DND-41 (cell line): ENCODE measurements at regions not wholly inside any gene's neighbourhood (a gene's known extent, or its start where the extent isn't known, plus 50 kb on each side); places are given as distances from the start of the nearest gene placed in this dataset.

ENCODE experiments used
- ATAC-seq: fragments of 200-7000 bp; cut with Tn5 transposase; 3 replicates; pipeline ENCODE4 v1.9.1; 2021; ENCODE audit warnings: low read depth; ENCODE audit not compliant: insufficient read depth
- DNase-seq: peaks from one replicate; pipeline ENCODE4 v3.0.0-alpha.2; 2020
- H2AFZ ChIP-seq: 2 replicates; pipeline ENCODE4 v1.6.0; 2012; ENCODE audit warnings: low read depth, low read length
- H3K27ac ChIP-seq: 2 replicates; pipeline ENCODE4 v1.5.1; 2012; ENCODE audit warnings: low read length, inconsistent platforms
- H3K27me3 ChIP-seq: fragments of 200-600 bp; sonication (generic); 2 replicates; pipeline ENCODE4 v1.6.0; 2012; ENCODE audit warnings: low read length, mild to moderate bottlenecking, inconsistent platforms; ENCODE audit not compliant: insufficient read depth, poor library complexity
- H3K36me3 ChIP-seq: 2 replicates; pipeline ENCODE4 v1.5.1; 2012; ENCODE audit warnings: low read length, inconsistent platforms; ENCODE audit not compliant: insufficient read depth
- H3K4me1 ChIP-seq: 2 replicates; pipeline ENCODE4 v1.5.1; 2012; ENCODE audit warnings: mild to moderate bottlenecking, low read length; ENCODE audit not compliant: insufficient read depth
- H3K4me2 ChIP-seq: 2 replicates; pipeline ENCODE4 v1.6.0; 2012; ENCODE audit warnings: mild to moderate bottlenecking, moderate library complexity, low read length, inconsistent platforms; ENCODE audit not compliant: insufficient read depth
- H3K4me3 ChIP-seq, 2 experiments: fragments of 200-600 bp in 1 of 2; shearing (Covaris generic) in 1 of 2; 2 replicates each; pipeline ENCODE4 v1.5.1; 2012 to 2016; ENCODE audit warnings: inconsistent platforms in 2 of 2, low read length in 2 of 2, mild to moderate bottlenecking in 2 of 2, low read depth in 1 of 2, moderate library complexity in 1 of 2
- H3K79me2 ChIP-seq: 2 replicates; pipeline ENCODE4 v1.6.0; 2012; ENCODE audit warnings: low read length, inconsistent platforms; ENCODE audit not compliant: insufficient read depth
- H3K9ac ChIP-seq: 2 replicates; pipeline ENCODE4 v1.6.0; 2012; ENCODE audit warnings: low read depth, mild to moderate bottlenecking, inconsistent platforms, low read length, moderate library complexity
- H3K9me3 ChIP-seq: 2 replicates; pipeline ENCODE4 v1.5.1; 2012; ENCODE audit warnings: low read length, moderate library complexity, mild to moderate bottlenecking, inconsistent platforms; ENCODE audit not compliant: insufficient read depth, severe bottlenecking
- H4K20me1 ChIP-seq: 2 replicates; pipeline ENCODE4 v1.6.0; 2012; ENCODE audit warnings: low read length; ENCODE audit not compliant: insufficient read depth
- CTCF ChIP-seq: IDR thresholded peaks from 2 replicates; pipeline ENCODE4 v1.5.1; 2012; ENCODE audit warnings: borderline replicate concordance, low read length, moderate library complexity, mild to moderate bottlenecking; ENCODE audit not compliant: poor library complexity, severe bottlenecking; ENCODE audit errors: extremely low read depth
- EZH2 ChIP-seq: IDR thresholded peaks from 3 replicates; pipeline ENCODE4 v1.6.1; 2012; ENCODE audit warnings: borderline replicate concordance, low read depth, mild to moderate bottlenecking, moderate library complexity, low read length, inconsistent platforms; ENCODE audit not compliant: severe bottlenecking

DNA sequence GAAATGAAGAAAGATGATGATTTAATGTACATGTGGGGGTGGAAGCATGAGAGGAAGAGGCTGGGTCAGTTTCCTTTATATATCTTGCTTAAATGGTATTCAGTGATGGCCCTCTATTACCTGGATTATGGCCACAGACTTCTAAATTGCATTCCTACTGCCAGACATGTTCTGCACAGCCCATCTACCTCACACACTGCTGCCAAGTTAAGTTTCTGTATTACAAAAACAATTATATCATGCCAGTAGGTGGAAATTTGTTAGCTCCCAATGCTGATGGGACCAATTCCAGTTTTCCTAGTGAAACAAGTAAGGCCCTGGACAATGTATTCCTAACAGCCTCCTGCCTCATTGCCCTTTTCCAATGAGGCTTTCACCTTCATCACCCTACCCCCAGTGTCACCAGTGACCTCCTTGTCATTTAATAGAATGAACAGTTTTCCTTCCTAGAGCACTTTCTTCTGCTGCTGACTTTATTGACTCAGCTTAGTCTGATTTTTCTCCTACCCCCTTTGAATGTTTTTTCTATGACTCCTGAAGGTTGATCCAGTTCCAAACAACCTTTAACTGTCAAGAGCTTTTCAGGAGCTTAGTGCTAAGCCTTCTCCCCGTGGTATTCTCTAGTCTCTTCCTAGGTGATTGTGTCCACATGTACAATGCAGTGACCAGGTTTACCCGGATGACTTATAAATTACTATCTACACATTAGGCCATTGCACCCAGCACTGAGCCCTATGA is 316.6 kb upstream of the ANKRD30A start:
- H4K20me1 ChIP-seq = no peaks in the 10 kb centered on the region
- no peak for TF ChIP-seq EZH2
- no peak for TF ChIP-seq CTCF
- no peak overlapping the region for H2AFZ ChIP-seq
- DNase-seq (no peak), ATAC-seq (no peak)
- H3K4me2 ChIP-seq = no peak overlapping the region
- H3K4me3 ChIP-seq = no peak overlapping the region
- no peaks in the 10 kb centered on the region for H3K4me1 ChIP-seq
- H3K9ac ChIP-seq = no peak overlapping the region
- H3K9me3 ChIP-seq = no peaks in the 10 kb centered on the region
- no peak overlapping the region for H3K27ac ChIP-seq
- no peaks in the 10 kb centered on the region for H3K27me3 ChIP-seq
- no peaks in the 10 kb centered on the region for H3K79me2 ChIP-seq
- H3K36me3 ChIP-seq = no peaks in the 10 kb centered on the region

DNA sequence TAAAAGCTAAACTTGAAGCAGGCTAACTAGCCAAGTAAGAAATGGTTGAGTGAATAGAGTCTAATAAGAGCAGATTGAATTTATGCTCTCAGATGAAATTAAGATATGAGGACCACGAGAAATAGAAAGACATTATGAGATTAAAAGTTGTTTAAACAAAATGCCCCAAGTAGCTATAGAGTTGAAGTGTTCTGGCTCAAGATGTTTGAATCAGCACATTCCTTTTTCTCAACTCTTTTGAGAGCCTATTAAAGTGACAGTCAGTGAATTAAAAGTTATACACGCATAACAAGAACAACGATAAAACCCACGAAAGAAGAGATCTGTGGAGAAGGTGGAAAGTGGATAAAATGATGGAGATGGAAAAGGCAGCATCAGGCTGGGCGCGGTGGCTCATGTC is 322.2 kb upstream of the ANKRD30A start:
- no peak overlapping the region for H3K4me3 ChIP-seq
- DNase-seq = no peak

GRCh38 chr10:36802490-36803153 is 322.8 kb upstream of the ANKRD30A start:
- Histone ChIP-seq H3K36me3 (no peaks in the 10 kb centered on the region), H3K9ac (no peak overlapping the region), H2AFZ (no peak overlapping the region), H3K27me3 (no peaks in the 10 kb centered on the region), H3K4me3 (no peak overlapping the region), H3K9me3 (no peaks in the 10 kb centered on the region), H3K79me2 (no peaks in the 10 kb centered on the region), H3K4me2 (no peak overlapping the region), H3K27ac (no peak overlapping the region), H3K4me1 (no peaks in the 10 kb centered on the region), H4K20me1 (no peaks in the 10 kb centered on the region)
- DNase-seq (no peak), ATAC-seq (no peak)
- no peak for TF ChIP-seq EZH2
- TF ChIP-seq CTCF = no peak

More for the DNA sequence above, 322.2 kb upstream of the ANKRD30A start:
- no peaks in the 10 kb centered on the region for H3K36me3 ChIP-seq
- H3K4me1 ChIP-seq = no peaks in the 10 kb centered on the region
- H3K27ac ChIP-seq = no peak overlapping the region
- no peaks in the 10 kb centered on the region for H3K79me2 ChIP-seq
- ATAC-seq = no peak
- no peaks in the 10 kb centered on the region for H4K20me1 ChIP-seq
- H3K9me3 ChIP-seq = no peaks in the 10 kb centered on the region
- H3K27me3 ChIP-seq = no peaks in the 10 kb centered on the region
- H3K4me2 ChIP-seq = no peak overlapping the region
- TF ChIP-seq EZH2 (no peak), CTCF (no peak)
- no peak overlapping the region for H2AFZ ChIP-seq
- H3K9ac ChIP-seq = no peak overlapping the region
